Left lung (tissue), 4 donors: ENCODE measurements at regions not wholly inside any gene's neighbourhood (a gene's known extent, or its start where the extent isn't known, plus 50 kb on each side); places are given as distances from the start of the nearest gene placed in this dataset.
A peak's percentile ranks its signal among the peaks of the same experiment; 100 is the strongest.

ENCODE experiments used
- ATAC-seq: fragments of 200-7000 bp; cut with Tn5 transposase; one replicate; pipeline ENCODE4 v1.9.1; 2020; ENCODE audit warnings: moderate library complexity
- DNase-seq, 4 donors: peaks; one replicate each; pipeline ENCODE4 v3.0.0-alpha.2; 2013 to 2020
- H3K27ac ChIP-seq, 2 donors: fragments of 200-600 bp; sonication (generic) in 1 of 2; one replicate each; pipeline versions ENCODE4 v1.5.0 to v1.8.0; 2020 to 2021
- H3K27me3 ChIP-seq, 2 donors: fragments of 200-600 bp; sonication (generic) in 1 of 2; one replicate each; pipeline versions ENCODE4 v1.5.0 to v1.8.0; 2020 to 2021
- H3K36me3 ChIP-seq, 2 donors: fragments of 200-600 bp; sonication (generic) in 1 of 2; one replicate each; pipeline versions ENCODE4 v1.5.0 to v1.8.0; 2020 to 2021
- H3K4me1 ChIP-seq, 2 donors: fragments of 200-600 bp; one replicate each; pipeline ENCODE4 v1.8.0; 2021
- H3K4me3 ChIP-seq, 2 donors: fragments of 200-600 bp; sonication (generic) in 1 of 2; one replicate each; pipeline versions ENCODE4 v1.5.0 to v1.8.0; 2020 to 2021; ENCODE audit warnings: mild to moderate bottlenecking in 1 of 2
- H3K9me3 ChIP-seq, 2 donors: fragments of 200-600 bp; sonication (generic) in 1 of 2; one replicate each; pipeline versions ENCODE4 v1.5.0 to v1.8.0; 2020 to 2021
- intact Hi-C, 2 donors: fragments of 100-400 bp; cut with DNase I; formaldehyde crosslinking; loops; one replicate each; pipeline versions ENCODE4 v1.11.2 to v1.14.2; 2022
- TF ChIP-seq, protein P1 (sequence below), 2 donors: fragments of 200-600 bp; sonication (generic) in 1 of 2; IDR thresholded peaks; one replicate each; pipeline versions ENCODE4 v1.5.0 to v1.8.0; 2021; ENCODE audit warnings: antibody characterized with exemption in 2 of 2
- donor health status: DM: no; HTN: yes; CAD: no.
- donor health status: DM: no; HTN: no; CAD: no.

GRCh38 chr17:77733576-77734296 is 224.8 kb upstream of the TNRC6C start:
- ATAC-seq: no peak
- H3K27ac ChIP-seq: no peak overlapping the region

DNA sequence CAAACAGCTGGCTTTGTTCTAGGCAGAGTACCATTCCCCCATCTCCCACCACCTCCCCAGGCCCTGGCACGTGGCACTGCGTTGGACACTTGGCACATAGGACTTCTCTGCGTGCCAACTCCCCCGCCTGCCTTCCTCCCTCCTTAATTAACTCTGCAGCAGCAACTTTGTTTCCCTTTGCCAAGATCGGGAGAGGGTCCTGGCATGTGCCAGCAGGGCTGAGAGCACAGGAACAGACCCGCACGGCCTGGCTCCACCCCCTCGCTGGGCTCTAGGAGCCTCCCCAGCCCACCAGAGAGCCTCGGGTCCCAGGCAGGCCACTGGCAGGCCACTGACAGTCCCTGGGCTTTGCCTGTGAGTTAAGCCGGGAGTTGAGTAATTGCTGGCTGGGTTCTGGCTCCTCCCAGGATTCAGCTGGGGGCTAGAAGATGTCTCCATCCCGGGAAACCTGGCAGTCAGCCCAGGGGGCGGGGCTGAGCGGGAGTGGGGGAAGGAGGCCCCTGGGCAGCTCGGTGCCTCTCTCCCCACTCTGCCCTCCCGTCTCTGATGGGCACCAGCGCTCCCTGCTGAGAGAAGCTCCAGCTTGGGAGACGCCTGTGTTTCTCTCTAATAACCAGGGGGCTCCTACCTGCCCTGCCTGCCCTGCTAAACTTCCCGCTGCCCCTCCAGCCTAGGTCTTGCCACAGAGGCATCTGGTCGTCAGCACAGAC is 224.0 kb upstream of the TNRC6C start:
- DNase-seq (peak in 3 of 4 donors; percentile 69 to 93 (median 85)), ATAC-seq (peak; percentile 49)
- TF ChIP-seq, protein P1, sequence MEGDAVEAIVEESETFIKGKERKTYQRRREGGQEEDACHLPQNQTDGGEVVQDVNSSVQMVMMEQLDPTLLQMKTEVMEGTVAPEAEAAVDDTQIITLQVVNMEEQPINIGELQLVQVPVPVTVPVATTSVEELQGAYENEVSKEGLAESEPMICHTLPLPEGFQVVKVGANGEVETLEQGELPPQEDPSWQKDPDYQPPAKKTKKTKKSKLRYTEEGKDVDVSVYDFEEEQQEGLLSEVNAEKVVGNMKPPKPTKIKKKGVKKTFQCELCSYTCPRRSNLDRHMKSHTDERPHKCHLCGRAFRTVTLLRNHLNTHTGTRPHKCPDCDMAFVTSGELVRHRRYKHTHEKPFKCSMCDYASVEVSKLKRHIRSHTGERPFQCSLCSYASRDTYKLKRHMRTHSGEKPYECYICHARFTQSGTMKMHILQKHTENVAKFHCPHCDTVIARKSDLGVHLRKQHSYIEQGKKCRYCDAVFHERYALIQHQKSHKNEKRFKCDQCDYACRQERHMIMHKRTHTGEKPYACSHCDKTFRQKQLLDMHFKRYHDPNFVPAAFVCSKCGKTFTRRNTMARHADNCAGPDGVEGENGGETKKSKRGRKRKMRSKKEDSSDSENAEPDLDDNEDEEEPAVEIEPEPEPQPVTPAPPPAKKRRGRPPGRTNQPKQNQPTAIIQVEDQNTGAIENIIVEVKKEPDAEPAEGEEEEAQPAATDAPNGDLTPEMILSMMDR (IDR thresholded peaks at IDR 0.05): no peak
- intact Hi-C loops: no loop called here
- Histone ChIP-seq H3K27ac (no peak overlapping the region), H3K9me3 (peaks cover 0 to 9% of the 10 kb centered on the region in 2 donors), H3K36me3 (no peaks in the 10 kb centered on the region), H3K4me3 (no peak overlapping the region), H3K4me1 (peaks cover 13 to 16% of the 10 kb centered on the region in 2 donors), H3K27me3 (peaks cover 0 to 34% of the 10 kb centered on the region in 2 donors)

More at GRCh38 chr17:77733576-77734296, 224.8 kb upstream of the TNRC6C start:
- Histone ChIP-seq H3K9me3 (peaks cover 0 to 9% of the 10 kb centered on the region in 2 donors), H3K27me3 (peaks cover 0 to 34% of the 10 kb centered on the region in 2 donors), H3K36me3 (no peaks in the 10 kb centered on the region), H3K4me3 (no peak overlapping the region), H3K4me1 (peaks cover 13 to 16% of the 10 kb centered on the region in 2 donors)
- peak in 1 of 4 donors; percentile 2 for DNase-seq
- intact Hi-C loops: no loop called here
- TF ChIP-seq, protein P1 (IDR thresholded peaks at IDR 0.05): no peak

- peaks cover 0 to 34% of the 10 kb centered on the region in 2 donors for H3K27me3 ChIP-seq
- no peaks in the 10 kb centered on the region for H3K36me3 ChIP-seq
- DNase-seq (peak in 1 of 4 donors; percentile 22), ATAC-seq (peak; percentile 47)
- H3K4me3 ChIP-seq: no peak overlapping the region
- intact Hi-C loops: no loop called here
- no peak overlapping the region for H3K27ac ChIP-seq
- H3K4me1 ChIP-seq: peaks cover 13 to 16% of the 10 kb centered on the region in 2 donors
- H3K9me3 ChIP-seq: peaks cover 0 to 9% of the 10 kb centered on the region in 2 donors
- TF ChIP-seq, protein P1 (IDR thresholded peaks at IDR 0.05): no peak
Measured at GRCh38 chr17:77735081-77735565, 223.4 kb upstream of the TNRC6C start.

DNA sequence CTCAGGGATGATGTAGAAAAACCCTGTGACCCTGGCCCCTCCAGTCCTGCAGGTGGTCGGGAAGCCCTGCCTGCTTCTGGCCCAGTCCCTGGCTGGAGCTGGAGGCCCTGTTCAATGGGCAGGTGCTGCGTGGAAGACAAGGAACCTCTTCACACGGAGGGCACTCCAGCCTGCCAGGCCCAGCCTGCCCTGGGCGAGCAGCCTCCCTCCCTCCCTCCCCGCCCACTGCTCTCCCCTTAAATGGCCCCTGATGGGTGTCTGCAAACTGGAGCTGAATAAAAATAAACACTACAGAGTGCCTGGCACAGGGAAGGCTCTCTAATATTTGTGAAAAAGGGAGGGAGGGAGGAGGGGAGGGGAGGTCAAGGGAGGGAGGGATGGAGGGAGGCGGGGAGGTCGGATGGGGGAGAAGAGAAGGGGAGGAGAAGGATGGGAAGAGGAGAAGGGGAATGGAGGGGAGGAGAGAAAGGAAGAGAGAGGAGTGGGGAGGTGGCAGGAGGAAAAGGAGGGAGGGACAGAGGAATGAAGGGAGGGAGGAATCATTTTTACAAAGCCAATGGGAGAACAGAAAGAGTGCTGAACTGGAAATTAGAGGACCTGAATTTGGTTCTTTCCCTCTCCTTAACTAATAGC is 222.8 kb upstream of the TNRC6C start:
- ATAC-seq: peak; percentile 86
- H3K9me3 ChIP-seq: peaks cover 0 to 9% of the 10 kb centered on the region in 2 donors
- H3K27ac ChIP-seq: no peak overlapping the region
- no peak overlapping the region for H3K4me3 ChIP-seq
- DNase-seq: peak in 3 of 4 donors; percentile 72 to 93 (median 79)
- no peaks in the 10 kb centered on the region for H3K36me3 ChIP-seq
- TF ChIP-seq, protein P1 (IDR thresholded peaks at IDR 0.05): no peak
- H3K27me3 ChIP-seq: peaks cover 0 to 34% of the 10 kb centered on the region in 2 donors
- intact Hi-C loops: no loop called here
- H3K4me1 ChIP-seq: peaks cover 13 to 16% of the 10 kb centered on the region in 2 donors
